Smooth muscle cell (in vitro differentiated cells): ENCODE measurements at regions not wholly inside any gene's neighbourhood (a gene's known extent, or its start where the extent isn't known, plus 50 kb on each side); places are given as distances from the start of the nearest gene placed in this dataset.
A peak's percentile ranks its signal among the peaks of the same experiment; 100 is the strongest.

Experiments used
- DNase-seq: peaks from one replicate; lab custom pipeline; 2025; ENCODE audit not compliant: unreplicated experiment; lab: John Stamatoyannopoulos, UW
- H2AFZ ChIP-seq: fragments of 200-600 bp; sonication (generic); 2 replicates; pipeline ENCODE4 v1.6.0; 2016; ENCODE audit warnings: antibody characterized with exemption, low read depth, mild to moderate bottlenecking
- H3F3A ChIP-seq: fragments of 200-600 bp; sonication (generic); 2 replicates; pipeline ENCODE4 v1.6.0; 2017; ENCODE audit warnings: antibody characterized with exemption, low read depth
- H3K27ac ChIP-seq: fragments of 200-600 bp; sonication (generic); 2 replicates; pipeline ENCODE4 v1.5.1; 2016; ENCODE audit warnings: low read depth, mild to moderate bottlenecking
- H3K27me3 ChIP-seq: fragments of 200-600 bp; sonication (generic); 2 replicates; pipeline ENCODE4 v1.6.1; 2016; ENCODE audit warnings: low read depth, mild to moderate bottlenecking
- H3K36me3 ChIP-seq: fragments of 200-600 bp; sonication (generic); 2 replicates; pipeline ENCODE4 v1.5.1; 2016; ENCODE audit warnings: low read depth
- H3K4me1 ChIP-seq: fragments of 200-600 bp; sonication (generic); 2 replicates; pipeline ENCODE4 v1.5.1; 2016; ENCODE audit warnings: low read depth
- H3K4me2 ChIP-seq: fragments of 200-600 bp; sonication (generic); 2 replicates; pipeline ENCODE4 v1.6.0; 2016; ENCODE audit warnings: mild to moderate bottlenecking
- H3K4me3 ChIP-seq: fragments of 200-600 bp; sonication (generic); 2 replicates; pipeline ENCODE4 v1.5.1; 2016; ENCODE audit warnings: mild to moderate bottlenecking
- H3K79me2 ChIP-seq: fragments of 200-600 bp; sonication (generic); 2 replicates; pipeline ENCODE4 v1.6.0; 2016; ENCODE audit warnings: low read depth, mild to moderate bottlenecking
- H3K9ac ChIP-seq: fragments of 200-600 bp; sonication (generic); 2 replicates; pipeline ENCODE4 v1.6.0; 2016; ENCODE audit warnings: low read depth
- H3K9me3 ChIP-seq: fragments of 200-600 bp; sonication (generic); replicated peaks from 2 replicates; pipeline ENCODE4 v1.5.1; 2016; ENCODE audit warnings: low read depth
- H4K20me1 ChIP-seq: fragments of 200-600 bp; sonication (generic); 2 replicates; pipeline ENCODE4 v1.6.0; 2016; ENCODE audit warnings: low read depth
- CTCF ChIP-seq: fragments of 200-600 bp; sonication (generic); IDR thresholded peaks from 2 replicates; pipeline ENCODE4 v1.5.1; 2017; ENCODE audit warnings: borderline replicate concordance, mild to moderate bottlenecking, antibody characterized with exemption; ENCODE audit not compliant: insufficient read depth, poor library complexity, severe bottlenecking
- WGBS: methylation state at CpG from one replicate; pipeline ENCODE4 v1.1.7; 2016; ENCODE audit warnings: low lambda C conversion rate; 5-methylcytosine and 5-hydroxymethylcytosine counted together

GRCh38 chr15:66628976-66629723 lies 63.4 kb upstream of the LCTL start:
- H3K36me3 ChIP-seq: no peaks in the 10 kb centered on the region
- peak overlapping the region; percentile 98 for H3K27ac ChIP-seq
- DNase-seq: no peak
- peak overlapping the region; percentile 5 for H3K4me2 ChIP-seq
- no peak overlapping the region for H3K9ac ChIP-seq
- H3K4me1 ChIP-seq: peaks cover 55% of the 10 kb centered on the region
- H3K4me3 ChIP-seq: no peak overlapping the region
- no peaks in the 10 kb centered on the region for H3K9me3 ChIP-seq
- 74% methylated on average over 8 of the region's 8 CpGs for WGBS
- TF ChIP-seq CTCF: no peak
- no peaks in the 10 kb centered on the region for H3K79me2 ChIP-seq
- no peak overlapping the region for H2AFZ ChIP-seq
- H4K20me1 ChIP-seq: no peaks in the 10 kb centered on the region
- H3F3A ChIP-seq: peaks cover 36% of the 10 kb centered on the region
- H3K27me3 ChIP-seq: no peaks in the 10 kb centered on the region

GRCh38 chr15:66629817-66630576 lies 64.2 kb upstream of the LCTL start:
- H3F3A ChIP-seq: peaks cover 42% of the 10 kb centered on the region
- peak overlapping the region; percentile 98 for H3K27ac ChIP-seq
- no peaks in the 10 kb centered on the region for H3K79me2 ChIP-seq
- H3K4me3 ChIP-seq: no peak overlapping the region
- no peak for DNase-seq
- no peaks in the 10 kb centered on the region for H3K9me3 ChIP-seq
- H3K9ac ChIP-seq: peak overlapping the region; percentile 83
- no peak overlapping the region for H2AFZ ChIP-seq
- H3K4me1 ChIP-seq: peaks cover 55% of the 10 kb centered on the region
- H3K4me2 ChIP-seq: peak overlapping the region; percentile 75
- no peaks in the 10 kb centered on the region for H3K27me3 ChIP-seq
- TF ChIP-seq CTCF: no peak
- 61% methylated on average over 4 of the region's 4 CpGs for WGBS
- H4K20me1 ChIP-seq: no peaks in the 10 kb centered on the region
- no peaks in the 10 kb centered on the region for H3K36me3 ChIP-seq

GRCh38 chr15:66630801-66631351 lies 65.1 kb upstream of the LCTL start:
- H3K4me2 ChIP-seq: peak overlapping the region; percentile 75
- no peak for TF ChIP-seq CTCF

More at GRCh38 chr15:66630801-66631351, 65.1 kb upstream of the LCTL start:
- DNase-seq: peak; percentile 45
- Histone ChIP-seq H3K9ac (peak overlapping the region; percentile 83), H3K4me1 (peaks cover 51% of the 10 kb centered on the region), H4K20me1 (no peaks in the 10 kb centered on the region), H3K36me3 (no peaks in the 10 kb centered on the region), H3K4me3 (no peak overlapping the region), H3K27ac (peak overlapping the region; percentile 98), H3K9me3 (no peaks in the 10 kb centered on the region), H2AFZ (no peak overlapping the region), H3F3A (peaks cover 37% of the 10 kb centered on the region), H3K79me2 (no peaks in the 10 kb centered on the region), H3K27me3 (no peaks in the 10 kb centered on the region)
- WGBS: 2% methylated on average over 17 of the region's 17 CpGs
